ENCODE measurements at regions not wholly inside any gene's neighbourhood (a gene's known extent, or its start where the extent isn't known, plus 50 kb on each side); places are given as distances from the start of the nearest gene placed in this dataset.

- in situ Hi-C loops (cut with MboI) (no loop called here), intact Hi-C loops (cut with micrococcal nuclease; ENCODE audit: unreplicated experiment) (no loop called here)
- POLR2A ChIA-PET: no interaction called here
- Histone ChIP-seq H3K9me3 (replicated peaks; ENCODE audit: control insufficient read depth, insufficient read depth, low read length) (no peaks in the 10 kb centered on the region), H3K4me2 (ENCODE audit: control insufficient read depth, insufficient read depth) (no peak overlapping the region), H3K27ac (ENCODE audit: control insufficient read depth, insufficient read depth) (no peak overlapping the region), H3K79me2 (ENCODE audit: control insufficient read depth, insufficient read depth, low read length) (no peaks in the 10 kb centered on the region), H2AFZ (ENCODE audit: control insufficient read depth, low read depth, low read length) (no peak overlapping the region), H3K4me1 (ENCODE audit: control insufficient read depth, insufficient read depth, low read length) (no peaks in the 10 kb centered on the region), H3K9ac (ENCODE audit: control insufficient read depth, insufficient read depth, low read length) (no peak overlapping the region), H3K27me3 (replicated peaks in 1 of 2; ENCODE audit: control insufficient read depth in 2 of 2, insufficient read depth in 2 of 2, low read length in 1 of 2) (no peaks in the 10 kb centered on the region; a peak in 2 of 4 replicates), H3K4me3 (no peak overlapping the region), H3K36me3 (ENCODE audit: control insufficient read depth in 2 of 2, insufficient read depth in 2 of 2, low read length in 1 of 2) (no peaks in the 10 kb centered on the region), H4K20me1 (ENCODE audit: control insufficient read depth, insufficient read depth) (no peaks in the 10 kb centered on the region)
- DNase-seq (ENCODE audit: low read depth, low spot score) (no peak), ATAC-seq (no peak), FAIRE-seq (no peak)
- TF ChIP-seq RELA (IDR thresholded peaks at IDR 0.05; ENCODE audit: borderline replicate concordance, partially characterized antibody) (no peak), BHLHE40 (IDR thresholded peaks at IDR 0.05; ENCODE audit: borderline replicate concordance in 1 of 2, low read depth in 2 of 2, low read length in 1 of 2) (no peak), E4F1 (IDR thresholded peaks at IDR 0.05; ENCODE audit: borderline replicate concordance, partially characterized antibody) (no peak), PML (IDR thresholded peaks at IDR 0.05; ENCODE audit: low read length) (no peak), RCOR1 (conservative IDR thresholded peaks at IDR 0.05; ENCODE audit: low read depth, low read length) (no peak)
- CTCF ChIA-PET: no interaction called here
- RAD21 ChIA-PET (ENCODE audit: unreplicated experiment): no interaction called here
- SMC1A ChIA-PET (ENCODE audit: uncharacterized antibody, unreplicated experiment): no interaction called here
- no TSS peak for BruUV-seq (replicated peaks)
- WGBS (ENCODE audit: insufficient coverage, insufficient replicate concordance, low lambda C conversion rate, missing lambda C conversion rate): 17% methylated on average over 7 of the region's 7 CpGs
Observed at GRCh38 chr2:18445433-18446320, 114.8 kb downstream of the RDH14 start.
